GM13976 (cell line): ENCODE measurements at regions not wholly inside any gene's neighbourhood (a gene's known extent, or its start where the extent isn't known, plus 50 kb on each side); places are given as distances from the start of the nearest gene placed in this dataset.
"Not testable (repeated sequence)": the region's sequence is repeated elsewhere in the genome, so short reads cannot be mapped to it uniquely, and the experiment has no call there.

Experiments used
- DNase-seq: peaks from one replicate; pipeline ENCODE4 v3.0.0; 2012; ENCODE audit warnings: low spot score
- CTCF ChIP-seq: IDR thresholded peaks from 2 replicates; pipeline ENCODE4 v1.5.1; 2012; ENCODE audit warnings: borderline replicate concordance, mild to moderate bottlenecking; ENCODE audit not compliant: insufficient read depth; ENCODE audit errors: extremely low read depth, missing control alignments, control extremely low read depth
- in situ Hi-C: fragments of 300-500 bp; cut with MboI; formaldehyde crosslinking; loops from one replicate; pipeline ENCODE4 v1.12.0; 2022; ENCODE audit warnings: low sequenced_read_pairs, mixed read lengths, inconsistent platforms; ENCODE audit not compliant: unreplicated experiment

GRCh38 chr4:59484944-59485343 is 1715.2 kb upstream of the ADGRL3 start:
- TF ChIP-seq CTCF = no peak

GRCh38 chr4:59500103-59500502 is 1700.0 kb upstream of the ADGRL3 start:
- TF ChIP-seq CTCF = no peak
- DNase-seq = no peak
- in situ Hi-C loops = no loop called here

More at GRCh38 chr4:59484944-59485343, 1715.2 kb upstream of the ADGRL3 start:
- in situ Hi-C loops = no loop called here
- DNase-seq = no peak

GRCh38 chr4:59503731-59504130 is 1696.4 kb upstream of the ADGRL3 start:
- DNase-seq = no peak
- in situ Hi-C loops = no loop called here
- TF ChIP-seq CTCF = no peak

GRCh38 chr4:59511809-59512208 is 1688.3 kb upstream of the ADGRL3 start:
- in situ Hi-C loops, DNase-seq: not testable (repeated sequence)

- in situ Hi-C loops = no loop called here
- TF ChIP-seq CTCF = no peak
- no peak for DNase-seq
Measured at GRCh38 chr4:59517007-59517406, 1683.1 kb upstream of the ADGRL3 start.

- no peak for DNase-seq
- in situ Hi-C loops = no loop called here
- TF ChIP-seq CTCF = no peak
Measured at GRCh38 chr4:59518005-59518823, 1681.9 kb upstream of the ADGRL3 start.

- no peak for DNase-seq
- in situ Hi-C loops = no loop called here
- TF ChIP-seq CTCF = no peak
Measured at GRCh38 chr4:59525885-59526284, 1674.2 kb upstream of the ADGRL3 start.
